HG02623 (cell line): ENCODE measurements at regions not wholly inside any gene's neighbourhood (a gene's known extent, or its start where the extent isn't known, plus 50 kb on each side); places are given as distances from the start of the nearest gene placed in this dataset.
"Not testable (repeated sequence)": the region's sequence is repeated elsewhere in the genome, so short reads cannot be mapped to it uniquely, and the experiment has no call there.

Source experiments
- ATAC-seq: cut with Tn5 transposase; IDR thresholded peaks from one replicate; pipeline ENCODE4 v1.9.1; 2021; ENCODE audit warnings: moderate library complexity; ENCODE audit not compliant: unreplicated experiment

DNA sequence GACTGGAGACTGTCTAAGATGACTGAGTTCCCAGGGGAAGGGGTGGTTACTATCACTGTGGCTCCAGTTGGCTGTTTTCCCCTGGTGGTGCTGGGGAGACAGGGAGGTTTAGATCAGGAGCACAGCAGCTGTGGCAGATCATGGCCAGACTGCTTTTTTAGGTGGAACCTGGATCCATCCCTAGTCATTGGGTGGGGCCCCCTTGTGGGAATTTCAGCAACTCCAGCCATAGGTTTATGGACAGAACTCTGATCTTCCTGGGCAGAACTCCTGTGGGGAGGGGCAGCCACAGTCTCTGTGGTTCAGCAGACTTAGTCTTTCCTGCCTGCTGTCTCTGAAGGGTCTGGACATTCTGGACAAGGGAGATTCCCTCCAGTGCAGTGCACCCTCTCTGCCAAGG, 917.4 kb upstream of the FOXG1 start:
- not testable (repeated sequence) for ATAC-seq

GRCh38 chr14:27862684-27863083, 903.9 kb upstream of the FOXG1 start:
- ATAC-seq = no peak

GRCh38 chr14:27863166-27863565, 903.4 kb upstream of the FOXG1 start:
- ATAC-seq = no peak

GRCh38 chr14:27881063-27881462, 885.5 kb upstream of the FOXG1 start:
- no peak for ATAC-seq

DNA sequence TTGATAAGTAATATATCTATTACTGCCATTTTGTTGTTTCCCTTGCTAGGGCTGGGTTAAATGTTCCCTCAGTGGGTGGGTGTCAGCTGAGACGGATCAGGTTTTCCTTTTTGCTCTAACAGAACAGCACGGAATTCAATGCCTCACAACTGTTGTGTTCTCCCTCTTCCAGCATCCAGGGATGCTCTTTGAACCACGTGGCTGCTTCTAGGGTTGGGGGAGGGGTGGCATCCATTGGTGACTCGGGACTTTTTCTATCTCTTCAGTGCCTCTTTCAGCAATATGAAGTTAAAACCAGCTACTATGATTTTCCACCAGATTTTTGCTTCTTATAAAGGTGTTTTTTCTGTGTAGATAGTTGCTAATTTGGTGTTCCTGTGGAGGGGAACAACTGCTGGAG, 884.9 kb upstream of the FOXG1 start:
- ATAC-seq = no peak

GRCh38 chr14:27886256-27886655, 880.3 kb upstream of the FOXG1 start:
- ATAC-seq = no peak

DNA sequence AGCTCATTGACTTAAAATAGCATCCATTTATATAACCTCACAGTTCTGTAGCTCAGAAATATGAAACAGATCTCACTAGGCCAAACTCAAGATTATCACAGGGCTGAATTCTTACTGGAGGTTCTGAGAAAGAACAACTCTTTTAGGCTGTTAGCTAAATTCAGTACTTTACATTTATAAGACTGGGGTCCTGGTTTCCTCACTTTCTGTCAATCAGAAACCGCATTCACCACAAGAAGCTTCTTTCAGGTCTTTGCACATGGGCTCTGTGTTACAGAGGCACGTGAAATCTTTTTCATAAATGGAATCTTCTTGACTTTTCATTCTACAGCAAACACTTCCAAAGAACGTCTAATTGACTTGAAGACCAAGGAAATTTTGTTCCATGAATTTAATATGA, 876.3 kb upstream of the FOXG1 start:
- no peak for ATAC-seq

- ATAC-seq = not testable (repeated sequence)
These were observed 858.1 kb upstream of the FOXG1 start for GRCh38 chr14:27908484-27908883.

- no peak for ATAC-seq
These were observed 850.3 kb upstream of the FOXG1 start for GRCh38 chr14:27916326-27916725.

DNA sequence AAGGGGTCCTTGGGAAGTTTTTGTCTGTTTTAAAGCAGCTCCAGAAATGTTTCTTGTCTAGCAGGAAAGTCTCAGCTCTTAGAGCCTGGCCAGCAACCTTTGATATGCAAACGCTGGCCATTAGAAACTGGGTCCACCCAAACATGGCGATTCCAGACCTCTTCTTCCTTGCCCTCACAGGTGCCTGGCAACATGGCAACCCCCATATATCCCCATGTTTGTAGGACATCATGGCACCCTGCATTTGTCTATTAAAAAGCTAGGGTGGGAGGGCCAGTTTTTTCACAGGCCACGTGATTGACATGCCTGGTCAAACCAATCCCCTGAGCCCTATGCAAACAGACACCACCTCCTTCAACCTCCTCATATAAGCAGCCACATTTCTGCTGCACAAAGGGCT, 848.7 kb upstream of the FOXG1 start:
- no peak for ATAC-seq

DNA sequence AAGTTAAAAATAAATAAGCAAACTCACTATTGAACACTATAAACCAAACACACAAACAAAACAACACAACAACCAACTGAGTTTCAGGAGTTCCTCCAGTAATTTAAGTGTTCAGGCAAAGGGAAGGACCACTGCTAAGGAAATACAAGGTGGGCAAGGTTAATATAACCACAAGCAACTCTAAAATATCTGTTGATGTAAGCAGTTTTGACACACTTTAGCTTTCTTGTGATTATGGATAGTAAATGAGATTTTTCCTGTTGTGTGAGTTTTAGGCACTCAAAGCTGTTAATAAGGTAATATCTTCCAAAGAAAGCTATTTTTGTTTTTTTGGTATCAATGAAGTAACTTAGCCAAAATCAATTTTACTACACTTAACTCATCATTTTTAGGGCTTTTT, 839.1 kb upstream of the FOXG1 start:
- no peak for ATAC-seq

DNA sequence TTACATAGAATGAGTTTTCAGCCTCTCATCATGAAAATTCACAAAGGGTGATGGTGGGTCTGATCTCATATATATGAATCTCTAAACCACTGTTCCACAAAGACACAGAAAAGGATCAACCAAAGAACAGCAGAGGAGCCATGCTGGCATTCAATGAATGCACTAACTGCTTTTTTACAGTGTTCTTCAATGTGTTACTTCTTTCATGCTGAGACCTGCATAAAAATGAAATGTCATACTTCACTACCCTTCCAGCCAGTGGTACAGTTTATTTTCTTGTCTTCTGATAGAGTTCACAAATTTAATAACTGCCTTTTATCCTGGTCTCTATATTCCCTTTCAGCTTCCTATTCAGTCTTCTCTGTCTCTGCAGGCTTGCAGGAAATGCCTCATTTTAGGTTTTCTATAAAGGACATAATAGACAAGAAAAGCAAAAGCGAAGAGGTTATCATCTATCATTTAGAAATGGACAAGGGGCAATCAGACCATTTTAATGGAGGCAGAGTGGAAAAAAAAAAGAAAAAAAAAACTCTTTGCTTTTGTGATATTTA, 836.7 kb upstream of the FOXG1 start:
- ATAC-seq = no peak

DNA sequence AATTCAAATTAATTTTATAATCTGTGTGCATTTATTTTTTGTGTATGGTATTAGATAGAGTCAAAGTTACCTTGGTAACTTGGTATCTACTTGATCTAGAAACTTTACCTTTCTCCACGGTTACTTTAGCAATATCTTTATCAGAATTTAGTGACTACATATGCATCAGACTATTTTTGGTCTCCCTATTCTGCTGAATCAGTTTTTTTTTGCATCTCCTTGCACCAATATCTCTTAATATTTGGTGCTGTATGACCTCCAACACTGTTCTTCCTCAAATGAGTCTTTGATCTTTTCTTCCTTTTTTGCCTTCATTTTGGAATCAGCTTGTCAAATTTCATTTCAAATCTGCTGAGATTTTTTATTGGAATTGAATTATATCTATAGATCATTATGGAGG, 828.2 kb upstream of the FOXG1 start:
- ATAC-seq = no peak

GRCh38 chr14:27945512-27945911, 821.1 kb upstream of the FOXG1 start:
- ATAC-seq = no peak

- no peak for ATAC-seq
These were observed 807.8 kb upstream of the FOXG1 start for GRCh38 chr14:27958757-27959156.

DNA sequence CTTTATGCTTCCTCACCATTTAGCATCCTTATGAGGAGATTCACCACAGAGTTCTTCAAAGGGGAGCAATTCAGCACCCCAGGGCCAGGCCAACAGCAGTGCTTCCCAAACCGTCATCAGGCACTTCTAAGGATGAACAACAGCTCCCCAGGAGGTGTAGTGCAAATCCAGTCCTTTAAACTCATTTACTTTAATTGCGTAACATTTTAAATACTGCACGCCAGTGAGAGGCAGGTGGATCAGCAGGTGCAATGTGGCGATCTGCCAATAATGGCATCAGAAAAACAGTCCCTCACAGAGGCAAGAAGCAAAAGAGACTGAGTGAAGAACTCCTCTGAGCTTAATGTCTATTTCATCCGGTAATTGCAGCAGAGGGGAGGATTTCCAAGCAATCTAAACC, 770.9 kb upstream of the FOXG1 start:
- ATAC-seq = no peak

DNA sequence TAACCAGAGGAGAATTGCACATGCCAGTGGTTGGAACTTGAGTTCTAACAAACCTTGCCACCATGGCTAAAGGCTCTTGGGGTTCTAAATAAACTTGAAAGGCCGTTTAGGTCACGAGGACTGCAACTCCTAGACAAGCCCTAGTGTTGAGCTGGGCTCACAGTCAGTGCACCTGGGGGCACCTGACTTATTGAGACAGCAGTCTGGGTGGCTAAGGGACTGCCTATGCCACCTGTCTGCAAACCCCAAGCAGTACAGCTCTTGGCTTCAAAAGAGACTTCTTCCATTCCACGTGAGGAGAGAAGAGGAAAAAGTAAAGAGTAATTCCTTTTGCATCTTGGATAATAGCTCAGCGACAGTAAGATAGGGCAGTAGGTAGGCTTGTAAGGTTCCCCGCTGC, 765.6 kb upstream of the FOXG1 start:
- ATAC-seq = no peak

GRCh38 chr14:28012629-28013415, 753.8 kb upstream of the FOXG1 start:
- no peak for ATAC-seq

GRCh38 chr14:28020112-28020511, 746.5 kb upstream of the FOXG1 start:
- no peak for ATAC-seq

GRCh38 chr14:28023853-28024252, 742.7 kb upstream of the FOXG1 start:
- ATAC-seq = no peak

GRCh38 chr14:28052251-28052650, 714.3 kb upstream of the FOXG1 start:
- no peak for ATAC-seq

- ATAC-seq = no peak
These were observed 711.6 kb upstream of the FOXG1 start for GRCh38 chr14:28055008-28055407.
